ENCODE measurements at regions not wholly inside any gene's neighbourhood (a gene's known extent, or its start where the extent isn't known, plus 50 kb on each side); places are given as distances from the start of the nearest gene placed in this dataset.

DNA sequence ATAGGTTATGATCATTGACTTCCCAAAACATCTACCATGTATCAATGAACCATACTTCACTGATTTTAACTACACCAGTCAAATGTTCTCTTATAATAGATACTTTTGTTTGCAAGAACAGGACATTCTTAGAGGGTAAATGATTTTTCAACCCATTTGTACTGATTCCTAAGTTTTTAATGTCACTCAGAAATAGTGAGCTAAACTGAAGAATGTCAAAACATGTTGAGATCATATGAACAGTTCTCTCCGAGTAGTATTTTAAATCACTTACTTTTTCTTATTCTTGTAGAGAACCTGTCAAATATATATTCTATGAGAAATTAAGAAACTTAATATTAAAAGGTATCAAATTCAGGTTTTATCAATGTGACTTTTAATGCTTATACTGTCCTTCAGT is 1362.9 kb upstream of the SLC39A10 start (continued):
- TF ChIP-seq, protein P1, sequence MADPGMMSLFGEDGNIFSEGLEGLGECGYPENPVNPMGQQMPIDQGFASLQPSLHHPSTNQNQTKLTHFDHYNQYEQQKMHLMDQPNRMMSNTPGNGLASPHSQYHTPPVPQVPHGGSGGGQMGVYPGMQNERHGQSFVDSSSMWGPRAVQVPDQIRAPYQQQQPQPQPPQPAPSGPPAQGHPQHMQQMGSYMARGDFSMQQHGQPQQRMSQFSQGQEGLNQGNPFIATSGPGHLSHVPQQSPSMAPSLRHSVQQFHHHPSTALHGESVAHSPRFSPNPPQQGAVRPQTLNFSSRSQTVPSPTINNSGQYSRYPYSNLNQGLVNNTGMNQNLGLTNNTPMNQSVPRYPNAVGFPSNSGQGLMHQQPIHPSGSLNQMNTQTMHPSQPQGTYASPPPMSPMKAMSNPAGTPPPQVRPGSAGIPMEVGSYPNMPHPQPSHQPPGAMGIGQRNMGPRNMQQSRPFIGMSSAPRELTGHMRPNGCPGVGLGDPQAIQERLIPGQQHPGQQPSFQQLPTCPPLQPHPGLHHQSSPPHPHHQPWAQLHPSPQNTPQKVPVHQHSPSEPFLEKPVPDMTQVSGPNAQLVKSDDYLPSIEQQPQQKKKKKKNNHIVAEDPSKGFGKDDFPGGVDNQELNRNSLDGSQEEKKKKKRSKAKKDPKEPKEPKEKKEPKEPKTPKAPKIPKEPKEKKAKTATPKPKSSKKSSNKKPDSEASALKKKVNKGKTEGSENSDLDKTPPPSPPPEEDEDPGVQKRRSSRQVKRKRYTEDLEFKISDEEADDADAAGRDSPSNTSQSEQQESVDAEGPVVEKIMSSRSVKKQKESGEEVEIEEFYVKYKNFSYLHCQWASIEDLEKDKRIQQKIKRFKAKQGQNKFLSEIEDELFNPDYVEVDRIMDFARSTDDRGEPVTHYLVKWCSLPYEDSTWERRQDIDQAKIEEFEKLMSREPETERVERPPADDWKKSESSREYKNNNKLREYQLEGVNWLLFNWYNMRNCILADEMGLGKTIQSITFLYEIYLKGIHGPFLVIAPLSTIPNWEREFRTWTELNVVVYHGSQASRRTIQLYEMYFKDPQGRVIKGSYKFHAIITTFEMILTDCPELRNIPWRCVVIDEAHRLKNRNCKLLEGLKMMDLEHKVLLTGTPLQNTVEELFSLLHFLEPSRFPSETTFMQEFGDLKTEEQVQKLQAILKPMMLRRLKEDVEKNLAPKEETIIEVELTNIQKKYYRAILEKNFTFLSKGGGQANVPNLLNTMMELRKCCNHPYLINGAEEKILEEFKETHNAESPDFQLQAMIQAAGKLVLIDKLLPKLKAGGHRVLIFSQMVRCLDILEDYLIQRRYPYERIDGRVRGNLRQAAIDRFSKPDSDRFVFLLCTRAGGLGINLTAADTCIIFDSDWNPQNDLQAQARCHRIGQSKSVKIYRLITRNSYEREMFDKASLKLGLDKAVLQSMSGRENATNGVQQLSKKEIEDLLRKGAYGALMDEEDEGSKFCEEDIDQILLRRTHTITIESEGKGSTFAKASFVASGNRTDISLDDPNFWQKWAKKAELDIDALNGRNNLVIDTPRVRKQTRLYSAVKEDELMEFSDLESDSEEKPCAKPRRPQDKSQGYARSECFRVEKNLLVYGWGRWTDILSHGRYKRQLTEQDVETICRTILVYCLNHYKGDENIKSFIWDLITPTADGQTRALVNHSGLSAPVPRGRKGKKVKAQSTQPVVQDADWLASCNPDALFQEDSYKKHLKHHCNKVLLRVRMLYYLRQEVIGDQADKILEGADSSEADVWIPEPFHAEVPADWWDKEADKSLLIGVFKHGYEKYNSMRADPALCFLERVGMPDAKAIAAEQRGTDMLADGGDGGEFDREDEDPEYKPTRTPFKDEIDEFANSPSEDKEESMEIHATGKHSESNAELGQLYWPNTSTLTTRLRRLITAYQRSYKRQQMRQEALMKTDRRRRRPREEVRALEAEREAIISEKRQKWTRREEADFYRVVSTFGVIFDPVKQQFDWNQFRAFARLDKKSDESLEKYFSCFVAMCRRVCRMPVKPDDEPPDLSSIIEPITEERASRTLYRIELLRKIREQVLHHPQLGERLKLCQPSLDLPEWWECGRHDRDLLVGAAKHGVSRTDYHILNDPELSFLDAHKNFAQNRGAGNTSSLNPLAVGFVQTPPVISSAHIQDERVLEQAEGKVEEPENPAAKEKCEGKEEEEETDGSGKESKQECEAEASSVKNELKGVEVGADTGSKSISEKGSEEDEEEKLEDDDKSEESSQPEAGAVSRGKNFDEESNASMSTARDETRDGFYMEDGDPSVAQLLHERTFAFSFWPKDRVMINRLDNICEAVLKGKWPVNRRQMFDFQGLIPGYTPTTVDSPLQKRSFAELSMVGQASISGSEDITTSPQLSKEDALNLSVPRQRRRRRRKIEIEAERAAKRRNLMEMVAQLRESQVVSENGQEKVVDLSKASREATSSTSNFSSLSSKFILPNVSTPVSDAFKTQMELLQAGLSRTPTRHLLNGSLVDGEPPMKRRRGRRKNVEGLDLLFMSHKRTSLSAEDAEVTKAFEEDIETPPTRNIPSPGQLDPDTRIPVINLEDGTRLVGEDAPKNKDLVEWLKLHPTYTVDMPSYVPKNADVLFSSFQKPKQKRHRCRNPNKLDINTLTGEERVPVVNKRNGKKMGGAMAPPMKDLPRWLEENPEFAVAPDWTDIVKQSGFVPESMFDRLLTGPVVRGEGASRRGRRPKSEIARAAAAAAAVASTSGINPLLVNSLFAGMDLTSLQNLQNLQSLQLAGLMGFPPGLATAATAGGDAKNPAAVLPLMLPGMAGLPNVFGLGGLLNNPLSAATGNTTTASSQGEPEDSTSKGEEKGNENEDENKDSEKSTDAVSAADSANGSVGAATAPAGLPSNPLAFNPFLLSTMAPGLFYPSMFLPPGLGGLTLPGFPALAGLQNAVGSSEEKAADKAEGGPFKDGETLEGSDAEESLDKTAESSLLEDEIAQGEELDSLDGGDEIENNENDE (IDR thresholded peaks at IDR 0.05; ENCODE audit: insufficient replicate concordance, low read length): no peak
- no peak for TF ChIP-seq GTF2F1 (IDR thresholded peaks at IDR 0.05; ENCODE audit: borderline replicate concordance, low read depth, low read length)
- no peak for TF ChIP-seq EZH2 (IDR thresholded peaks at IDR 0.05; ENCODE audit: low read depth, low read length, severe bottlenecking)
- TF ChIP-seq TAF1 (IDR thresholded peaks at IDR 0.05; ENCODE audit: low read depth, low read length): no peak
- no peak for TF ChIP-seq TAF7 (optimal IDR thresholded peaks at IDR 0.05; ENCODE audit: borderline replicate concordance, low read depth, low read length)
- no peak for TF ChIP-seq CBX8 (IDR thresholded peaks at IDR 0.05; ENCODE audit: borderline replicate concordance, low read depth, low read length)
